ENCODE measurements at regions not wholly inside any gene's neighbourhood (a gene's known extent, or its start where the extent isn't known, plus 50 kb on each side); places are given as distances from the start of the nearest gene placed in this dataset.

GRCh38 chr12:59196989-59197388, 276.7 kb upstream of the LRIG3 start:
- Histone ChIP-seq H3K23ac (ENCODE audit: low read depth, low read length) (no peak overlapping the region), H3K9me1 (ENCODE audit: insufficient read depth, low read length) (no peaks in the 10 kb centered on the region), H2AFZ (replicated peaks; ENCODE audit: low read length, poor library complexity) (no peak overlapping the region), H4K91ac (ENCODE audit: insufficient read depth, low read depth, low read length) (no peak overlapping the region), H2BK15ac (ENCODE audit: low read depth, low read length) (no peak overlapping the region), H4K5ac (ENCODE audit: low read depth, low read length) (no peak overlapping the region), H2BK5ac (ENCODE audit: low read depth, low read length, poor library complexity, severe bottlenecking) (no peak overlapping the region), H3K79me1 (ENCODE audit: low read depth in 1 of 2, low read length in 2 of 2) (no peaks in the 10 kb centered on the region), H3K27ac (ENCODE audit: insufficient read depth, low read length) (no peak overlapping the region), H2BK120ac (ENCODE audit: low read depth, low read length) (no peak overlapping the region), H3K18ac (ENCODE audit: low read depth, low read length) (no peak overlapping the region), H3K4me1 (ENCODE audit: control insufficient read depth, insufficient read depth, low read length) (no peaks in the 10 kb centered on the region), H3K14ac (replicated peaks; ENCODE audit: low read depth, low read length) (no peak overlapping the region), H2AK5ac (ENCODE audit: low read depth, low read length) (no peak overlapping the region), H3K4ac (ENCODE audit: low read depth, low read length) (no peak overlapping the region), H2AK9ac (replicated peaks; ENCODE audit: low read depth, low read length, poor library complexity) (no peak overlapping the region), H4K20me1 (ENCODE audit: insufficient read depth, low read length) (no peaks in the 10 kb centered on the region), H2BK20ac (ENCODE audit: low read depth, low read length) (no peak overlapping the region), H3K9ac (ENCODE audit: low read depth, low read length) (no peak overlapping the region), H3K4me3 (ENCODE audit: insufficient read depth, low read depth, low read length) (no peak overlapping the region), H4K8ac (ENCODE audit: low read depth in 2 of 2, low read length in 2 of 2) (no peak overlapping the region), H3K56ac (ENCODE audit: extremely low read depth, insufficient read depth, low read length) (no peak overlapping the region), H3K36me3 (ENCODE audit: control insufficient read depth, insufficient read depth, low read length) (no peaks in the 10 kb centered on the region), H3K4me2 (ENCODE audit: low read depth, low read length) (no peak overlapping the region), H3K27me3 (ENCODE audit: control insufficient read depth, insufficient read depth, low read length) (no peaks in the 10 kb centered on the region; the same call in 1 of the 2 replicates), H3K9me3 (ENCODE audit: control insufficient read depth, insufficient read depth, low read length) (no peaks in the 10 kb centered on the region)
- ATAC-seq (ENCODE audit: low read depth) (no peak), DNase-seq (no peak)
- intact Hi-C loops (cut with micrococcal nuclease): no loop called here
- CTCF ChIA-PET: no interaction called here
- POLR2A ChIA-PET (ENCODE audit: unreplicated experiment): no interaction called here
- dilution Hi-C loops (cut with HindIII; ENCODE audit: low sequenced_read_pairs, unreplicated experiment): no loop called here
- in situ Hi-C loops (cut with MboI; ENCODE audit: low sequenced_read_pairs): no loop called here
- TF ChIP-seq MAFK (IDR thresholded peaks at IDR 0.05; ENCODE audit: low read depth, low read length) (no peak), RAD21 (IDR thresholded peaks at IDR 0.05; ENCODE audit: low read length) (no peak), RCOR1 (IDR thresholded peaks at IDR 0.05; ENCODE audit: insufficient replicate concordance, low read length) (no peak), CHD1 (IDR thresholded peaks at IDR 0.05; ENCODE audit: low read depth, low read length) (no peak), CEBPB (IDR thresholded peaks at IDR 0.05; ENCODE audit: low read depth, low read length) (no peak), RFX5 (IDR thresholded peaks at IDR 0.05; ENCODE audit: low read depth, low read length) (no peak), ELK1 (IDR thresholded peaks at IDR 0.05; ENCODE audit: borderline replicate concordance, low read depth, low read length) (no peak), BHLHE40 (IDR thresholded peaks at IDR 0.05; ENCODE audit: low read depth, low read length) (no peak), POLR2A (IDR thresholded peaks at IDR 0.05; ENCODE audit: low read depth, low read length) (no peak), MAZ (IDR thresholded peaks at IDR 0.05; ENCODE audit: borderline replicate concordance, low read depth, low read length) (no peak), MXI1 (IDR thresholded peaks at IDR 0.05; ENCODE audit: borderline replicate concordance, low read depth, low read length) (no peak), NFE2L2 (IDR thresholded peaks at IDR 0.05; ENCODE audit: low read depth, low read length) (no peak), FOS (IDR thresholded peaks at IDR 0.05; ENCODE audit: low read depth, low read length) (no peak)
- no CpG with 5 or more reads among the region's 1 CpG for WGBS, 2 experiments (ENCODE audit: extremely low coverage in 2 of 2, insufficient read length in 1 of 2)
- no TSS peak for BruUV-seq (replicated peaks)

Data from IMR-90 (cell line).